ENCODE measurements at regions not wholly inside any gene's neighbourhood (a gene's known extent, or its start where the extent isn't known, plus 50 kb on each side); places are given as distances from the start of the nearest gene placed in this dataset.
"Not testable (repeated sequence)": the region's sequence is repeated elsewhere in the genome, so short reads cannot be mapped to it uniquely, and the experiment has no call there.

DNA sequence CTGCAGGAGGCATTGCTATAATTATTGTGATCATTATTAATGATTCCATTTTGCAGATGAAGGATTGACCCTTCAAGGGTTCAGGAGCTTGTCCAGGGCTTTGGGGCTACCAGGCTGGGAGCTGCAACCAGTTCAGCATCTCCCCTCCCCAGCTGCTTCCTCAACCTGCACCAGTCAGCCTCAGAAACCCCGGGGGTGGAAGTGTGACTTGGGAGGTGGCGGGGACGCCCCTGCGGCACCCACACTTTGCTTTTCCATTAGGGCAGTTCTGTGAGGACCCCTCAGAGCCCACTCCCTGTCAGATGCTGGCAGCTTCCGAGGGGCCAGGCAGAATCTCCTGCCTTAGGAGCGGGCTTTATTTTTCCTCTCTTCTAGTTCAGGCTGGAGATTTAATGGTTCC is 85.6 kb downstream of the OLFM1 start:
- no peak for DNase-seq

GRCh38 chr9:135174248-135174647 is 86.8 kb downstream of the OLFM1 start:
- DNase-seq: no peak

GRCh38 chr9:135174981-135175380 is 87.5 kb downstream of the OLFM1 start:
- no peak for DNase-seq

- no peak for DNase-seq
These were observed 88.8 kb downstream of the OLFM1 start for GRCh38 chr9:135176284-135176683.

DNA sequence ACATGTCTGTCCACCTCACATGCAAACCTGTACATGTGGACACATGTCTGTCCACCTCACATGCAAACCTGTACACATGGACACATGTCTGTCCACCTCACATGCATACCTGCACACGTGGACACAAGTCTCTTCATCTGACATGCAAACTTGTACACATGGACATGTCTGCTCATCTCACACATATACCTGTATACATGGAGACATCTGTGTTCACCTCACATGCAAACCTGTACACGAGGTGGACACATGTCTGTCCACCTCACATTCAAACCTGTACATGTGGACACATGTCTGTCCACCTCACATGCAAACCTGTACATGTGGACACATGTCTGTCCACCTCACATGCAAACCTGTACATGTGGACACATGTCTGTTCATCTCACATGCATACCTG is 90.1 kb downstream of the OLFM1 start:
- DNase-seq: not testable (repeated sequence)

GRCh38 chr9:135178498-135178897 is 91.0 kb downstream of the OLFM1 start:
- DNase-seq: no peak

- no peak for DNase-seq
These were observed 91.6 kb downstream of the OLFM1 start for GRCh38 chr9:135179041-135179440.

DNA sequence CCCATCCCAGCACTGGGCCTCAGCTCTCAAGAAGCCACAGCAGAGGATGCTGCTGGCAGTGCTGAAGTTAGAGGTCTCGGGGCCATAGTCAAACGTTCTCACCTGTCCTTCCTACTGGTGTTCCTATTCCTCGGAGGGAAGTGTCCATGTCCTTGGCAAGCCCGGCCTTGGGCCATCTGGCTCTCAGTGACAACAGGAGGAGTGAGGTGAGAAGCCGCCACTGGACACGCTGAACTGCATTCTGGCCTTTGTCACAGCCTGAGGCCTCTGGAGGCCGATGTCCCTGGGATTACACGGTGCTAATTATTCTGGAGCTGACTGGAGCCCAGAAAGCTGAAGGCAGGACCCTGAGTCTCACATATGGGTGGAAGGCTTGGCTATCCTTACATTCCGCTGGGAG is 92.5 kb downstream of the OLFM1 start:
- no peak for DNase-seq

DNA sequence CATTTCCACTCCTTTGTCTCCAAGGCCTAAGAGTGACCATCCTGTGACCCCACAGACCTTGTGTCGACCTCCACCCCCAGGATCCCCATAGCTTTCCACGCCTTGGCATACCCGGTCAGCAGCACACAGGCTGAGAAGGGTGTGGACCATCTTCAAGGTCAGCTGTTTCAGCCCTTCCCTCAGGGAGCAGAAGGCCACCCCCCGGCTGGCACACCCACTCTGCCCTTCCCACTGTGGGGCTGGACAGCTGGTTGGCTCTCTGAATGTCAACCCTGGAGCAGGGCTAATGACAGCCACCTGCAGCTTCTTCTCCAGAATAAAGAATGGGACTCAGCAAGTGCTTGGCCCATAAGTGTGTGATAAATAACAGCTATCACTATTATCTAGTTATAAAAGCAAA is 93.1 kb downstream of the OLFM1 start:
- DNase-seq: no peak

- DNase-seq: no peak
These were observed 93.9 kb downstream of the OLFM1 start for GRCh38 chr9:135181336-135181735.

- not testable (repeated sequence) for DNase-seq
These were observed 94.4 kb downstream of the OLFM1 start for GRCh38 chr9:135181841-135182240.

DNA sequence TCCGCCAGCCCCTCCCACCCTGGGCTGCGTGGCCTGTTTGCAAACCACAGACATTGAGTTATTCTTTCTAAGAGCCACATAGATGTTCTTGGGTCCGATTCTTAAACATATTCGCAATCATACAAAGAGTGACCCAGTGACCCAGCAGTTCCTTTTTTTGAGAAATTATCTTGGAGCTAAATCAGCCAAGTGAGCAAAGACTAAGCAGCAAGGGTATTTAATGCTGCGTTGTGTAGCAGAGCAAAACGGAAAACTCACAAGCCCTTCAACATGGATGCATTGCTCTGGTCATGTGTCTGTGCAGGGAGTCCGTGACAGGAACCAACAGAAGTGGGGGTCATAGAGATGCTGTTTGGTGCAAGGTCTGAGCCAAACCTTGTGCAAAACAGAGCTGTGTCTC is 95.6 kb downstream of the OLFM1 start:
- no peak for DNase-seq

DNA sequence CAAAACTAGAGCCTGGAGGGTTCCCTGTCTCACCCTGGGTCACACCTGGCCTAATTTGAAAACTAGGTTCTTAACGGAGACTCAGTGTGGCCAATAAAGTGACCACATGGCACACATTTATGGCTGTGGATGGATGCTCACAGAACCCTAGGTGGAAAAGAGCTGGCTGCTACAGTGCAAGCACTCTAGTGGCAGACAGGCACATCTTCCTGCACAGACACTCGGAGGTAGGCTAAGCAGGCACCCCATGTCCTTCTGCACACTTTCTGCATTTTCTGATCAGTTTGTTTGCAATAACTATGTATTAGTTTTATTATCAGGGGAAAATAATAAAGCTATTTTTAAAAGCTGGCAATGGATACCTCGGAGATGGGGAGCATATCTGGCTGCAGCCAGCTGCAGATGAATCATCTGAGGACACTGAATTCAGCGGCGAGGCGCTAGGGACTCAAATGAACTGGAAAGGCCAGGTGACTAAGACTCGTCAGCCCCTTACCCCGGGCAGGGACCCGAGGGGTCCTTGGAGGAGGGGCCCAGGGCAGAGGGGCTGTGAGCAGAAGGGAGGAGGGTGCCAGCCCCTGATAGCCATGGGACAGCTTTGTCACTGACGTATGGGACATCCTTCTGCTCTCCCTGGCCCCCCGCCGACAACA is 96.2 kb downstream of the OLFM1 start:
- no peak for DNase-seq

DNA sequence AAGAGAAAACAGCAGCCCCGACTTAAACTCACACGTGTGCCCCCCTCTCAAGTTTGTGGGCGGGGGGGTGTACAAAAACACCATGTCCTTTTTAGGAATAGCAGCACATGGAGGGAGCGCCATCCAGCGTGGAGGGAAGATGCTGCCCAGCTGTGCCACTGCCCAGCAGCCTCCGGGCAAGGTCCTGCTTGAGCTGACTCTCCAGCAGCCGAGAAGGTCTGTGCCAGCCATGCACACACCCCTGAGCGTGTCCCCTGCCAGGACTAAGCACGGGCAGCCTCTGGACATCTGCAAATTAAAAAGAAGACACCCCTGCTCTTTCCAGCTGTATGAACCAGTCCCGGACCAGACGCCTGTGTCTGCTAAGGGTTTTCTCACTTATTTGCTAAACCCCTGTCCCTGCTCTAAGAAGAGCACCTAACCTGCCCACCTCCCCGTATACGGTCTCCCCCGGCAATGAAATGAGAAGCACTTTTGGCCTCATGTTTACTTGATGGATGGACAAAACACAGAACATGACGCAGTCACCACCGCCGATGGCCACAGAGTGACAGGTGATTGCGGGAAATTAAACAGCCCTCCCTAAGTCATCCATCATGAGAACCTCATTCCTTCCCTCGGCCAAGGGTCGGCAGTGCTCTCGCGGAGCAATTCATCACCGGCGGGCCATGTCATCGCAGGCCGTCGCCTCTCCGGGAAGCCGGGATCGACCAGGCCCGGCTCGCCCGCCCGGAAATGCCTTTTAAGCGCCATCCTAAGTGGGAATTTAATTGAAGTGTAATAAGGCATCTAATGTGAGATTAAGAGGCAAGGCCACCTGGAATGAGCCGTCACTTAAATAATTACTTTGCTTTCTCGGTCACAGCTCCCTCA is 96.9 kb downstream of the OLFM1 start:
- no peak for DNase-seq

GRCh38 chr9:135185060-135185459 is 97.6 kb downstream of the OLFM1 start:
- DNase-seq: no peak

DNA sequence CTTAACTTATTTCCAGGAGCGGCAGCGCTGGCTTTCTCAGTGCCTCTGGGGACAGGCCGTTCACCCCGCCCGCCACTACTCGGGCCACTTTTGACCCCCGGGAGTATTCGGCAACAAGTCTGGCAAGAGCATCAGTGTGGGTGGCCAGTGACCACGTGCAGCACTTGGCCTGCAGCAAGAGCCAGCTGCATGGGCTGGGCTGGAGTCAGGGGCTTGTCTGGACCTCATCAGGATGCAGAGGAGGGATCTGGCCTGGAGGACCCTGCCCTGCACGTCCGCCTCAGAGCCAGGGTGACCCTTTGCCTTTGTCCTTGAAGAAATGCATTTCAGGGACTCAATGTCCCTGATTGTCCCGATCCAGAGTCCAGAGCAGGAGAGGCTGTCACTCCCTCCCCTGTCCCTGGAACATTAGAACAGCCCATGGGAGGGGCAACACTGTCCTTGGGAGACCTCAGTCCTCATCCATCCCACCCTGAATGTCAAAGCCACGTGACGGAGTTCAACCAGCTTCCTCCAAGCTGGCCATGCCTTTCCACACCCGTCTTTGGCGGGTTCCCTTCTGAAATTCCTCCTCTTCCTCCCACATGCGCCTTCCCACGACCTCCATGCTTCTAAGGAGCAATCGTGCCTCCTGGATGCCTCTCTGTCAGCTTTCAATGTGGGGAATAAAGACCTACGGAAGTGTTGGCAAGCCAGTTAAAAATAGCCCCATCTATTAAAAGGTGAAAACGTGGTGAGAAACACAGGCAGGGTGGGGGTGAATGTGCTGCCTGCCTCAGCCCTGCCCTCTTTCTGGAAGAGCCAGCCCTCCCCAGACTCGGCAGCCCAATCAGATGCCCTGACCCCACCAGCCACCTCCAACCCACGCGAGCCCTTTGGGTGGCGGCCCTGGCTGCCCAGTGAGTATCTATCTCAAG is 99.0 kb downstream of the OLFM1 start:
- no peak for DNase-seq

GRCh38 chr9:135187365-135187764 is 99.9 kb downstream of the OLFM1 start:
- DNase-seq: no peak

- DNase-seq: no peak
These were observed 101.2 kb downstream of the OLFM1 start for GRCh38 chr9:135188681-135189151.

- DNase-seq: no peak
These were observed 102.0 kb downstream of the OLFM1 start for GRCh38 chr9:135189497-135189896.

DNA sequence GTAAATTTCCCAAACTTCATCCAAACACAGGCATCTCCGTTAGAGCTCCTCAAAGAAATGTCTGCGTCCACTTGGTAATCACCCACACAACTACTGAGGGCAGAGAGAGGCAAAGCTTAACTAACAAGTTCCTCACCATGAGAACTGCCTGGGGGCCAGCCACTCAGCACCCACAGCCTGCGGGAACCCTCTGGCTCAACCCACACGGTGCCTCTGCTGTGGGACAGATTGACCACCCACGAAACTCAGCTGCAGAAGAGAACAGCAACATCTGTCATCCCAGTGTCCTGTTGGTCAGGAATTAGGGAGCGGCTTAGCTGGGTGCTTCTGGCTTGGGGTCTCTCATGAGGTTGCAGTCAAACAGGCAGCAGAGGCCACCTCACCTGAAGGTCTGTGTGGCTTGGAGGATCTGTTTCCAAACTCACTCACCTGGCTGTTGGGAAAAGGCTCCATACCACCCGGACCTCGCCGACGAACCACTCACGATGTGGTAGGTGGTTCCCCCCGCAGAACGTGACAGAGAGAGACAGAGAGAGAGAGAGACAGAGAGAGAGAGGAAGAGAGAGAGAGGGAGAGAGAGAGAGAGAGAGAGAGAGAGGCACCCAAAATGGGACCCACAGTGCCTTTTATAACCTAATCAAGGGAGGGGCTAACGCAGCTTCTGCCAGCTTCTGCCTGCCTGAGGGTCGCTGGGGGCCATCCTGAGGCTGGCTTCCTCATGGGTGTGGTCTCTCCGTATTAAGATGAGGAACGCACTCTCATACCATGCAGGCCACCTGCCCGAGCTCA is 103.5 kb downstream of the OLFM1 start:
- DNase-seq: no peak

DNA sequence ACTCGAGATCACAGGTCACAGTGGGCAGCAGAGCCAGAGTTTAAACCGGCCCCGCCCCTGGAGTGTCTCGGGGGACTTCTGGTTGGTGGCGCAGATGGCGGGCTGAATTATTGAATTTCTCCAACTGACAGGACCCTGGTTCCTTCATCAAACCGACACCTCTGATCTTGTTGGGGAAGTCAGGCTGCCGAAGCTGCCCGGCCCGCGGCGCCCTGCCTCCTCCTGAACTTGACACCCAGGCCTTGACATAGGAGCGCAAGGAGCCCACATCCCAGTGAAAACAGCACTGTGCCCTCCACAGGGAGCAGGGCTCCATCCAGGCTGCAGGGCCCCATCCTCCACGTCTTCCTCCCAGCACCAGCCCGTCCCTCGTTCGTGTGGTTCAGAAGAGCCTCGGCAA is 105.2 kb downstream of the OLFM1 start:
- DNase-seq: no peak

- DNase-seq: not testable (repeated sequence)
These were observed 108.5 kb downstream of the OLFM1 start for GRCh38 chr9:135195975-135196374.

Data from CD4-positive, alpha-beta T cell treated with Interleukin-15 for 1 hour (primary cell).